ENCODE measurements at regions not wholly inside any gene's neighbourhood (a gene's known extent, or its start where the extent isn't known, plus 50 kb on each side); places are given as distances from the start of the nearest gene placed in this dataset.

GRCh38 chr7:106417273-106417902, 132.6 kb upstream of the NAMPT start:
- DNase-seq: no peak

DNA sequence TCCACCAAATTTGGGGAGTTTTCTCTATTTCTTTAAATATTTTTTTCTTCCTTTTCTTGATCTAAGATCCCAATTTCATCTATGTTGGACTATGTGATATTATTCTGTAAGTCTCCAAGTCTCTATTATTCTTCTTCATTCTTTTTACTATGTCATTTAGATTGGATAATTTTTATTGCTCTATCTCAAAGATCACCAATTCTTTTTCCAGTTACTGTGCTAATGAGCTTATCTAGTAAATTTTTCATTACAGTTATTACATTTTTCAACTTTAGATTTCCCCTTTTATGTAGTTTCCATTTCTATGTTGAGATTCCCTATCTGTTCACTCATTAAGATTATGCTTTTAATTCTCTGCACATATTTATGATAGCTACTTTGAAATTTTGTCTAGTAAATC, 131.6 kb upstream of the NAMPT start:
- DNase-seq: no peak

GRCh38 chr7:106415433-106415832, 130.7 kb upstream of the NAMPT start:
- no peak for DNase-seq

DNA sequence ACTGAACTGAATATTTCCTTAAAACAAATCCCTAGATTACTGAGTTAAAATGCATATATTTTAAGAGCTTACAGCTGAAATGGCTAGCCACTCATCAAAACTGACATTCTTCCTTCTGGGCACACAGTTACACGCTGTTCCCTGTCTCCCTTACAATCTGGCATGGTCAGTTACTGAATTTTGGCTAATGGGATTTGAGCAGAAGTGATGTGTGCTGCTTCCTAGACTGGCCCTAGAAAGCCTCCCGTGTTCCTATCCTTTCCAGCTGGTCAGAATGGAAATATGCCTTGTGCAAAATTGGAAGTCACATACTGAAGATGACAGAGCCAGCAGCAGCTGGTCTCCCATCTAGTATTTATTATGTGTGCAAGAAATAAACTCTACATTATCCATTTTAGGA, 128.7 kb upstream of the NAMPT start:
- no peak for DNase-seq

DNA sequence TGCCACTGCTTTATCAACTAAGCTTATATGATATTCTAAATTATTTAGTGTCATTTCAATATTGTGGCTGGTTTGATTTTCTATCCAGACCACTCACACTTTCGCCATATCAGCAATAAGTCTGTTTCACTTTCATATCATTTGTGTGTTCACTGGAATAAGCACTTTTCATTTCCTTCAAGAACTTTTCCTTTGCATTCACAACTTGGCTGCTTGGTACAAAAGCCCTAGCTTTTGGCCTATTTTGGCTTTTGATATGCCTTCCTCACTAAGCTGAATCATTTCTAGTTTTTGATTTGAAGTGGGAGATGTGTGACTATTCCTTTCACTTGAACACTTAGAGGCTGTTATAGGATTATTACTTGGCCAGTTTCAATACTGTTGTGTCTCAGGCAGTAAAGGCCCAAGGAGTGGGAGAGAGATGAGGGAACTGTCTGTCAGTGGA, 120.9 kb upstream of the NAMPT start:
- no peak for DNase-seq

DNA sequence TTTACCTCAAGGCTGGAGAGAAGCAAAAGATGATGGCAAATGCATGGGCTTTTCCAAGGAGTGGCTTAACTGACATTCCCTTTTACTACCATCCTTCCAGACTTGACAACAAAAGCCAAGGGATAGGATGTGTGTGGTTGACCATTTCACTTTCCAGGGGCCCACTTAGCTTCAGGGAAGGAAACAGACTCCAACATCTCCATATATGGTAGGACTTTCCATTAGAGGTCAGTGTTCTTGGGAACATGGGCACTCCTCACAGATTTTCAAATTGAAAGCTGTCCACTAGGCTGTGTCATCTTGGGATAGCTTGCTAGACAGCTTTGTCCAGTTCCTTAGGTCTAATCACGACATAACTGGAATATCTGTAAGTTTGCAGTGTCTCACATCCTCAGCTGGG, 118.1 kb upstream of the NAMPT start:
- no peak for DNase-seq

DNA sequence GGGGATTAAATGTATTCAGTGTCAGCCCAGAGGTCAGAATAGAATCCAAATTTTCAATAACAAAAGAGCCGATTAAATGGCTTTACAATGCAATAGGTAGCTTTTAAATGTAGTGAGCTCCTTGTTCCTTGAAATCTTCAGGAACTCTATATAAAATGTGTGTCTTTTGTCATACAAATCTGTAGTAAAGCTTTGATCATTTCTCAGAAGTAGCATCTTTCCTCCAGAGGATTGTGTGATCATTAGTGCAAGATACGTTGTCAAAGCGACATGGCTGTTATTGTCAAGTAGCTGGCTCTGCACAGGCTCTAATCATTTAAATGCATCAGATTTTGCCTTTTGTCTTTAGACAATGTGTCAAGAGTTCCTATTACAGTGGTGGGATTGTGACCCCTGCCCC, 116.1 kb upstream of the NAMPT start:
- no peak for DNase-seq

GRCh38 chr7:106398786-106399185, 114.0 kb upstream of the NAMPT start:
- no peak for DNase-seq

DNA sequence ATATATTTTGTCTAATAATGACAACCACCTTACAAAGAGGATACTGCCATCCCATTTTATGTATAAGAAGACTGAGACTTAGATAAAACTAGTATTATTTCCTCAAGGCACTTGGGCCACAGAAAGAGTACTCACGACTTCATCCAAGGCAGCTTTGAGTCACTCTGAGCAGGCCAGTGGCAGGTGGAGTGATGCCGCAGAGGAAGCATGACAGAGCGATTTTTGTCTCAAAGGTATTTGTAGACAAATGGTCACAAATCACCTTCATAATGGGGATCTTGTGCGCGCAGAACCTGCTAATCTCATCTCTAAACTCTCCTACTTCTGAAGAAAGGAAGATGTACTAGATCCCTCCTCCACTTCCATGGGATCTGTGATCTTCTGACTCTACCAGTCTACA, 113.2 kb upstream of the NAMPT start:
- DNase-seq: no peak

DNA sequence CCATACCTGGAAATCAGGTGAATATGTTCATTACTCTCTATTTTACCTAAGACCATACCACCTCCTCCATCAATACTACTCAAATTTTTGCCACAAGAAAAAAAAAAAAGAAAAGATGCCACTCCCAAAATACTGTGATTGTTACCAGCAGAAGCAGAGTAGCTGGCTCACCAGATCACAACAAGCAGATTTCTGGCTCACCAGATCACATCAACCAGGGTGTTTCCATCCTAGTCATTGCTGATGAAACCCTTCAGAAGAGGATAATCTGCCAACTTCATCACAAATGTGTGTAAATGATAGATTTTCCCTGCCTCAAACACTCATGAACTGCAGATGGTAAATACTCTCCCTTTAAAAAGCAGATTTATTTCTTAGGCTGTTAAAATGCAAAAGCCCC, 109.7 kb upstream of the NAMPT start:
- DNase-seq: no peak

- no peak for DNase-seq
Measured at GRCh38 chr7:106393564-106394251, 108.9 kb upstream of the NAMPT start.

DNA sequence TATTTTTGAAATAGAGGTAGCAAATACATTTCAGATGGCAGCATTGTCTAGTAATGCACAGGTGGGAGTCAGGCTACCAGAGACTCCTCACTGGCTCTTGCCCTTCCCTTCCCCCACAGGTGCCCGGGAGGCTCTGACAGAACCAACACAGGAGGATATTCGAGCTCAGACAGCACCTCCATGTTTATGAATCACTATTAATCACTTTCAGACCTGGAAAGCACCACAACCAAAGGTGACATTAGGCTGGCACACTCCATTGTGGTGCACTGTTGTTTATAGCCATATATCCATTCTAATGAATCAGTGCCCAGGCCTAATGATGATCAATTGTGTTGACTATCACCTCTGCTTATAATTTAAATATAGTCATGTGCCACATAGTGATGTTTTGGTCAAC, 107.8 kb upstream of the NAMPT start:
- no peak for DNase-seq

DNA sequence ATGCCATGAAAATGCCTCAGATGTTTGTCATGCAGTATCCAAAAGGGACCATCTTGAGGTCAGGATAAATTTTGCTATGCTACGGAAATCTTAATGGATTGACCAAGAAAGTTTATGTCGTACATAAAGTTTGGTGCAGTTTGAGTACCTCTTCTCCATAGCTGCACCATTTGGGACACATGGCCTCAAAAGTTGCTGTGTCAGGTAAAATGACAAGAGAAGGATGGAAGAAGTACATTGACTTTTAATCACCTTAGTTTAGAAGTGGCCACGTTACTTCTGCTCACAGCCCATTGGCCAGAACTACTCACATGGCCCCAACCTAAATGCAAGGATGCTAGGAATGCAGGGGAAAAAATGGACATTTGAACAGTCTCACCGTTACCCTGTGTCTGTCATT, 107.4 kb upstream of the NAMPT start:
- DNase-seq: no peak

- no peak for DNase-seq
Measured at GRCh38 chr7:106386958-106387357, 102.2 kb upstream of the NAMPT start.

DNA sequence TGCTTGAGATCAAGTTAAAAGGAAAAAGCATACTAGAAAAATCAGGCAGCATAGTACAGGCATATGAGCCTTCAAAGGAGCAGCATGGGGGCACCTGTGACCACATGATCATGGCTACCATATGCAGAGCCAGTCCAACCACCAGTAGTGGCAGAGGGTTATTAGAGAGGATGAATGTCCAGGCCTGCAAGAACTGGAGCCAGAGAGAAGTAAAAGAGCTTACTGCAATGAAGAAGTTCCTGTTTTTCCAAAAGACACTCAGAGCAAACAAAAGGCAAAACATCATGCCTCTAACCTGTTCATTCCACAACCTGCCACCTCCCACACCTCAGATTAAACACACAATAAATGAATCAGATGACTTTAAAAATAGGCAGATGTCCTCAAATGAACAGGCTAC, 99.6 kb upstream of the NAMPT start:
- DNase-seq: no peak

GRCh38 chr7:106382929-106383328, 98.1 kb upstream of the NAMPT start:
- no peak for DNase-seq

- DNase-seq: no peak
Measured at GRCh38 chr7:106382129-106382528, 97.3 kb upstream of the NAMPT start.

GRCh38 chr7:106381252-106381651, 96.5 kb upstream of the NAMPT start:
- DNase-seq: no peak

GRCh38 chr7:106377847-106378361, 93.1 kb upstream of the NAMPT start:
- no peak for DNase-seq

GRCh38 chr7:106376026-106376799, 91.4 kb upstream of the NAMPT start:
- no peak for DNase-seq

- DNase-seq: no peak
Measured at GRCh38 chr7:106375499-106375898, 90.7 kb upstream of the NAMPT start.

DNA sequence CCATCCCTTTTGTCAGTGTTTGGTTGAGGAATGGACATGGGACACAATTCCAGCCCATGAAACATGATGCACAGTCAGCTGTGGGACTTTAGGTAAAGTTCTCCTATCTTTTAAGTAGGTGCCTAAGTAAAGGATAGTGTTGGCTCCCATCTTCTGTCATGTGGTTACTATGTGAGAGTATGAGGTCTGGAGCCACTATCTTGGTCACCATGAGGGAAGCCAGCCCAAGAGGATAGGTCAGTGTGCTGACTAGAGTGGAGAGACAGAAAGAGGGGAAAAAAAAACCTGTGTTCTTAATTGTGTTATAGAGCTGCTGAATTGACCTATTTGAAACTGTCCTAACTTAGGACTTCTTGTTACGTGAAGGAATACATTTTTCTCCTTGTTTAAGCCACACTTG, 89.7 kb upstream of the NAMPT start:
- no peak for DNase-seq

DNA sequence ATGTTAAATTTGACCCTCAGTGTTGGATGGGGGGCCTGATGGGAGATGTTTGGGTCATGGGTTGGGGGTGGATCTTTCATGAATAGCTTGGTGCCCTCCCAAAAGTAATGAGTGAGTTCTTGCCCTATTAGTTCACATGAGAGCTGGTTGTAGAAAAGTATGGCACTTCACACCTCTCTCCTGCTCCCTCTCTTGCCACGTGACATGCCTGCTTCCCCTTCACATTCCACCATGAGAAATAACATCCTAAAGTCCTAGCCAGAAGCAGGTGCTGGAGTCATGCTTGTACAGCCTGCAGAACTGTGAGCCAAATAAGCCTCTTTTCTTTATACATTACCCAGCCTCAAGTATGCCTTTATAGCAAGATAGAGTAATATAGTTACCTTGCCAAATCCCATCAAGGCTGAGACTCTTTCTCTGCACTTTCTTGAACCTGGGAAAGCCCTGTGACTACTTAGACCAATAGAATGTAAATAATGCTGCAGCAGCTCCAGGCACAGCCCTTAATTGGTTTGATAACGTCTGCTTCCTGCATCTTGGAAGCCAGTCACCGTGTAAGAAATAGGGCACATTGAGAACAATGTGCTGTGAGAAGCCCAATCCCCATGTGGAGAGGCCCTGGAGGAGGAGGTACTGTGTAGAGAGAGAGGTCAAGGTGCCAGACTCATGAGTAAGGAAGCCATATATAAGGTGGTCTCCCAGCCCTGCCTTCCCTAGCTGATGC, 88.0 kb upstream of the NAMPT start:
- no peak for DNase-seq
